ENCODE measurements at regions not wholly inside any gene's neighbourhood (a gene's known extent, or its start where the extent isn't known, plus 50 kb on each side); places are given as distances from the start of the nearest gene placed in this dataset.

GRCh38 chr13:27014406-27015359 lies 156.9 kb downstream of the USP12 start:
- in situ Hi-C loops (cut with HindIII; ENCODE audit: low pct_unique_long_range_greater_than_20kb, low sequenced_read_pairs): no loop called here
- DNase-seq (ENCODE audit: low read depth in 1 of 2, low spot score in 1 of 2): no peak
- TF ChIP-seq JUND (IDR thresholded peaks at IDR 0.05; ENCODE audit: low read depth): no peak

DNA sequence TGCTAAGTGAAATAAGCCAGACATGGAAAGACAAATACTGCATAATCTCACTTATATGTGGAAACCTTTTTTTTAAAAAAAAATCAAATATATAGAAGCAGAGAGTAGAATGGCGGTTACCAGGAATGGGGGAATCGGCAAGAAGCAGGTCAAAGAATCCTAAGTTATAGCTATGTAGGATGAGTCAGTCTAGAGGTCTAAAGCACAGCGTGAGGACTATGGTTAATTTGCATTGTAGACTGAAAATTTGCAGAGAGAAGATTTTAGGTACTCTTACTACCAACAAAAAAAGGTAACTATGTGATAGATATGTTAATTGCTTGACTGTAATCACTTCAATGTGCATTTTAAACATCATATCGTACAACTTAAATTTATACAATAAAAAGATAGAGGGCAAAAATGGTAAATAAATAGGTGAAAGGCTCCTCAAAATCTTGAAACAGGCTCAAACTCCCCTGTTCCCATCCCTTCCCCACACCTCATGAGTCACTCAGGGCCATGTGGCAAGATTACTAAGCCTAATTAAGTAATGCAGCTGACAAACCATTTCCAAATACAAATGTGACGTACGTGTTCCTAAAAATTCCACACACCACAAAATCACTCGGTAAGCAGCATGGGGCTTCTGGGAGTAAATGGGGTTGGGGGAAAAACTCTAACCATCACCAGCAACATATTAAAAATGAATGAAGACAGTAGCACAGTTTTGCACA lies 159.0 kb downstream of the USP12 start:
- no peak for DNase-seq (ENCODE audit: low read depth in 1 of 2, low spot score in 1 of 2)
- in situ Hi-C loops (cut with HindIII; ENCODE audit: low pct_unique_long_range_greater_than_20kb, low sequenced_read_pairs): no loop called here
- TF ChIP-seq JUND (IDR thresholded peaks at IDR 0.05; ENCODE audit: low read depth): no peak

DNA sequence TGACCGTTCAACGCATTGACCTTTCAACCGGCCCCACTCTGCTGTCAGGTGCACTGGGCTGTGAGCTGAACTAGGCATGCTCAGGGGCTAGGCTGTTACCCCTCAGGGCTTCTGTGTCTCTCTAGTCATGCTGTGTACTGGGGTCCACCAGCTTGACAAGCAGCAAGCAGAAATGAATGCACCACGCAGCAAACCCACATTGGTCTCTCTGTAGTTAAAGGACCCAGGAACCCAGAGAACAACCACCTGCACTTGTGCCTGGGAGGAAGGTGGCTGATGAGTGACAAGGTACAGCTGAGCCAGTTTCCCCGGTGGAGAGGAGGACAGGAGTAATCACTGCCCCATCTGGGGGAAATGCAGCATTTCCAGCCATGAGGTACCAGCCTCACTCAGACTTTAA lies 159.9 kb downstream of the USP12 start:
- no peak for DNase-seq (ENCODE audit: low read depth in 1 of 2, low spot score in 1 of 2)
- in situ Hi-C loops (cut with HindIII; ENCODE audit: low pct_unique_long_range_greater_than_20kb, low sequenced_read_pairs): no loop called here
- no peak for TF ChIP-seq JUND (IDR thresholded peaks at IDR 0.05; ENCODE audit: low read depth)

DNA sequence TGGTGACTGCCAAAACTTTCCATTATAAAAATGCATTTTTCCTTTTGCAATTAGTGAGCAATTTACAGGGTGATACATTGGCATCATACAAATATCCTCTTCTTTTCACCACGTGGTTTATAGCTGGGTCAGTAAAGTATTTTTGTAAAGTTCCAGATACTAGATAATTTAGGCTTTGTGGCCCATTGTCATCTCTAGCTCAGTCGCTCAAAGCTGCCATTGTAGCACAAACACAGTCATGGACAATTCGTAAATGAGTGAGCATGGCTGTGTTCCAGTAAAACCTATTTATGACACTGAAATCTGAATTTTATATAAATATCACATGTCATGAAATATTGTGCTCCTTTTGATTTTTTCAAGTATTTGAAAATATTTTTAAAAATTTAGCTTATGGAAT lies 162.9 kb downstream of the USP12 start:
- DNase-seq (ENCODE audit: low read depth in 1 of 2, low spot score in 1 of 2): no peak
- in situ Hi-C loops (cut with HindIII; ENCODE audit: low pct_unique_long_range_greater_than_20kb, low sequenced_read_pairs): no loop called here
- no peak for TF ChIP-seq JUND (IDR thresholded peaks at IDR 0.05; ENCODE audit: low read depth)

DNA sequence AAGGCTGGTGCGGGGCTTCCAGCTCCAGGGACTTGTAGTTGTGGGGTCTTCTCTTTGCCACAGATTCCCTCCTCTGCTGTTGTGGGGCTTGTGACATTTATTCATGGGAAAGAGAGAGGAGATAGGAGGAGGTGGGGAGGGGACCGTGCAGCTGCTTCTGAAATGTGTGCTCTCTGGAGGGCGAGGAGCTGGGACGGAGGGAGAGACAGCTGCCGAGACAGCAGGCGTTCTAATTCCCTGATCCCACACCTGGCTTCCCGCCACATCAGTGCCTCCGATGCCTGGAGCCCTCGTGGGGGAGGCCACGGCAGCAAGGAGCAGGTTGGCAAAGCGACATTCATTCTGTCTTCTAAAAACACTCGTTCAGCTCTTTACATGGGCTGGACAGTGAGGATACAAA lies 164.4 kb downstream of the USP12 start:
- in situ Hi-C loops (cut with HindIII; ENCODE audit: low pct_unique_long_range_greater_than_20kb, low sequenced_read_pairs): no loop called here
- no peak for DNase-seq (ENCODE audit: low read depth in 1 of 2, low spot score in 1 of 2)
- TF ChIP-seq JUND (IDR thresholded peaks at IDR 0.05; ENCODE audit: low read depth): no peak

DNA sequence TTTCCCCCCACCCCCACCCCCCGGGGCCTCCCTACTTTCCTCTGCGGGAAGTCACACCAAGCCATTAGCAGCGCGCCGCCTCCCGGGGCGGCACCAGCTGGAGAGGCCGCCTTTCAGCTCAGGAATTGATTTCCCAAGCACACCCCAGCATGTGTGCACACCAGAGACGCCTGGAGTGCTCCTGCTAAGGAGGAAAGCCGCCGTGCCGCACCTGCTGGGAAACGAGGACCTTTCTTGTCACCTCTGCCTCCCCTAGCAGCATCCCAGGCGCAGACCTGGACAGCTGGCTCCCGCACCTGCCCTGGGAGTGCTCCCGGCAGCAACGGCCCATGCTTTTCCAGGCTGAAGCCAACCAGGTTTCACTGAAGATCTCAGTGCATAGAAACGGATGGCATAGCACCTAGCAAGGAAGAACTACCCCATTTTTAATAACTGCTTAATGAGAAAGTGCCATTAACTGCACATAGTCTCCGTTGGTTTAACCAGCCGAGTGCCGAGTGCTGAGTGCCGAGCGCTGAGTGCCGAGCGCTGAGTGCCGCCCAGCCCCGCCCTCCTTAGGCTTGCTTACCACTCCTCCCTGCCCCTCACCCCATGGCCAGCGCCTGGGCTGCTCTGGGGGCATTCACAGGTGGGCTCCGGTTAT lies 165.0 kb downstream of the USP12 start:
- TF ChIP-seq JUND (IDR thresholded peaks at IDR 0.05; ENCODE audit: low read depth): no peak
- DNase-seq (ENCODE audit: low read depth in 1 of 2, low spot score in 1 of 2): peak; percentile 34 to 59
- in situ Hi-C loops (cut with HindIII; ENCODE audit: low pct_unique_long_range_greater_than_20kb, low sequenced_read_pairs): no loop called here

DNA sequence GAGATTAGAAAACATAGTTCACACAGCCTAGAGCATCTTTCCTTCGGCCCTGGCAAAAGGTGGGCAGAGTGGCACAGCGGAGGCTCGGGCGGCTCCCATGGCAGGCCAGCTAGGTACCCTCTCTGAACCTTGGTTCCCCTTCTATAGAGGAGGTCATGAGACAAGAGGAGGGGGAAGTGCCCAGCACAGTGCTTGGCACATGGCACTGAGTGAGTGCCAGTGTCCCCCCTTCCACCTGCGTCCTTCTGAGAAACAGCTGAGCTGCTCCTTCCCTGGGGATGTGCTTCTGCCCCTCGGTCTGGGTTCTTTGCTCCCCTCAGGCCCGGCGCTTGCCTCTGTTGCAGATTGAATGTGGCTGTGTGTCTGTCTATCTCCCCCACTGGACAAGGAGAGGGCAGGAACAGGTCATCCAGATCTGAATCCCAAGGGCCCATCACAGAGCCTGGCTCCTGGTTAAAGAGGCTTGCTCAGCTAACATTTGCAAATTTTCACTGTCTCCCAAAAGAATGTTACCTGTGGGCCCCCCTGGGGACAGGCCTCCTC lies 165.6 kb downstream of the USP12 start:
- TF ChIP-seq JUND (IDR thresholded peaks at IDR 0.05; ENCODE audit: low read depth): no peak
- in situ Hi-C loops (cut with HindIII; ENCODE audit: low pct_unique_long_range_greater_than_20kb, low sequenced_read_pairs): no loop called here
- DNase-seq (ENCODE audit: low read depth in 1 of 2, low spot score in 1 of 2): no peak

DNA sequence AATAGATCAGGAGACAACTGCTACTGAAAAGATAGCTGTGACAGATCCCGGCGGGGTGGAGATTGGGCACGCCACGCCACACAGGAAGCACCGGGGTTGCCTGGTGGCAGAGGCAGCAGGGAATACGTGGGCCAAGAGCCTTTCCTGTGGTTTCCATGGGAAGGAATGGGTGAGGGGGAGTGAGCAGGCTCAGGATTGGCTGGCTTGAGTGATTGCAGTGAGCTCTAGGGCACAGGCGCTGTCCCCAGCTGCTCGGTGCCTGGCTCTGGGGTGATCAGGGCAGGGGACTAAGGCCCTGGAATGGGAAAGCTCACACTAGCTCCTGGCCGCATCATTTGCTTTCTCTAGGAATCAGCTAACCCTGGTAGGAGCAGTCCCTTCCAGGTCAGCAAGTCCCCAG lies 166.1 kb downstream of the USP12 start:
- in situ Hi-C loops (cut with HindIII; ENCODE audit: low pct_unique_long_range_greater_than_20kb, low sequenced_read_pairs): no loop called here
- no peak for TF ChIP-seq JUND (IDR thresholded peaks at IDR 0.05; ENCODE audit: low read depth)

GRCh38 chr13:27004866-27005265 lies 166.7 kb downstream of the USP12 start:
- no peak for DNase-seq (ENCODE audit: low read depth in 1 of 2, low spot score in 1 of 2)
- in situ Hi-C loops (cut with HindIII; ENCODE audit: low pct_unique_long_range_greater_than_20kb, low sequenced_read_pairs): no loop called here
- no peak for TF ChIP-seq JUND (IDR thresholded peaks at IDR 0.05; ENCODE audit: low read depth)

More for the DNA sequence above, 166.1 kb downstream of the USP12 start:
- no peak for DNase-seq (ENCODE audit: low read depth in 1 of 2, low spot score in 1 of 2)

DNA sequence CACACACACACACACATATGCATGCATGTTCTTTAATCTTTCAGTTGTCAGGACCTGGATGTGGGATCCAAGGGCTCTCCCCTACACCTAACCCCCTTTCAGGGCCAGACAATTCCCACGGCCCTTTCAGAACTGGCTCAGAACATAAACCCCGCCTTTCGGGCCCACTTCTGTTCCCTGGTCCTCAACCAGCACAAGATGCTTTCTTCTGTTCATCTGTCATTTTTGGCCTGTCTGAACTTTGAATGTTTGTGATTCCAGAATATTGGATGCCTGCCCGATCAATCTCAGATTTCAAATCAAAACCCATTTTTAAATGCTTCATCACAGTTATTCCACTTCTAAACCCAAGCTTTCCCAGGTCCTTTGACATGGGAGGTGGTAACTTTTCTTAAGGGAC lies 167.3 kb downstream of the USP12 start:
- no peak for DNase-seq (ENCODE audit: low read depth in 1 of 2, low spot score in 1 of 2)
- TF ChIP-seq JUND (IDR thresholded peaks at IDR 0.05; ENCODE audit: low read depth): no peak
- in situ Hi-C loops (cut with HindIII; ENCODE audit: low pct_unique_long_range_greater_than_20kb, low sequenced_read_pairs): no loop called here

GRCh38 chr13:27001705-27002104 lies 169.9 kb downstream of the USP12 start:
- no peak for DNase-seq (ENCODE audit: low read depth in 1 of 2, low spot score in 1 of 2)
- in situ Hi-C loops (cut with HindIII; ENCODE audit: low pct_unique_long_range_greater_than_20kb, low sequenced_read_pairs): no loop called here
- no peak for TF ChIP-seq JUND (IDR thresholded peaks at IDR 0.05; ENCODE audit: low read depth)

- DNase-seq (ENCODE audit: low read depth in 1 of 2, low spot score in 1 of 2): no peak
- in situ Hi-C loops (cut with HindIII; ENCODE audit: low pct_unique_long_range_greater_than_20kb, low sequenced_read_pairs): no loop called here
- no peak for TF ChIP-seq JUND (IDR thresholded peaks at IDR 0.05; ENCODE audit: low read depth)
Observed at GRCh38 chr13:27000686-27001085, 170.9 kb downstream of the USP12 start.
